ENCODE measurements at regions not wholly inside any gene's neighbourhood (a gene's known extent, or its start where the extent isn't known, plus 50 kb on each side); places are given as distances from the start of the nearest gene placed in this dataset.

DNA sequence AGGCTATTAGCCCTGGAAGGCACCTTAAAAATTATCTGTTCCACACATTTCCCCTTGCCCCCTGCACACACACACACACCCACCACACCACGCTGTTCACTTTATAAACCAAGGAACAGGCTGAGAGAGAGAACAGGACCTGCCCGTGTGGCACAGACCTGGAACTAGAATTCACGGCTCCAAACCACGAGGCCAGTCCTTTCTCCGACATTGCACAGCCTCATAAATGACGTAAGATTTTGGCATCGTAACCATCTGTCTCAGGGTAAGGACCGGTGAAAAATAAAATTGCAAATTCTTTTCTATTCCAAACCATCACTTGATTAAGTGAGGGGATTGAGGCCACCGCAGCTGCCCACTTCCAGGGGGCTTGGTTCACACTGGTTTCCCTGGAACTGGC is 330.3 kb downstream of the BCOR start:
- no peak for TF ChIP-seq TAF1 (IDR thresholded peaks at IDR 0.05; ENCODE audit: control insufficient read depth, extremely low read depth, insufficient read depth, low read length, severe bottlenecking)
- no peak for TF ChIP-seq KDM2B (CRISPR knock-in tag; IDR thresholded peaks at IDR 0.05)
- TF ChIP-seq FOXM1 (IDR thresholded peaks at IDR 0.05; ENCODE audit: low read depth) = no peak
- TF ChIP-seq FOXM1 (CRISPR knock-in tag; IDR thresholded peaks at IDR 0.05; ENCODE audit: low read depth) = no peak
- TF ChIP-seq, protein P1, sequence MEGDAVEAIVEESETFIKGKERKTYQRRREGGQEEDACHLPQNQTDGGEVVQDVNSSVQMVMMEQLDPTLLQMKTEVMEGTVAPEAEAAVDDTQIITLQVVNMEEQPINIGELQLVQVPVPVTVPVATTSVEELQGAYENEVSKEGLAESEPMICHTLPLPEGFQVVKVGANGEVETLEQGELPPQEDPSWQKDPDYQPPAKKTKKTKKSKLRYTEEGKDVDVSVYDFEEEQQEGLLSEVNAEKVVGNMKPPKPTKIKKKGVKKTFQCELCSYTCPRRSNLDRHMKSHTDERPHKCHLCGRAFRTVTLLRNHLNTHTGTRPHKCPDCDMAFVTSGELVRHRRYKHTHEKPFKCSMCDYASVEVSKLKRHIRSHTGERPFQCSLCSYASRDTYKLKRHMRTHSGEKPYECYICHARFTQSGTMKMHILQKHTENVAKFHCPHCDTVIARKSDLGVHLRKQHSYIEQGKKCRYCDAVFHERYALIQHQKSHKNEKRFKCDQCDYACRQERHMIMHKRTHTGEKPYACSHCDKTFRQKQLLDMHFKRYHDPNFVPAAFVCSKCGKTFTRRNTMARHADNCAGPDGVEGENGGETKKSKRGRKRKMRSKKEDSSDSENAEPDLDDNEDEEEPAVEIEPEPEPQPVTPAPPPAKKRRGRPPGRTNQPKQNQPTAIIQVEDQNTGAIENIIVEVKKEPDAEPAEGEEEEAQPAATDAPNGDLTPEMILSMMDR (IDR thresholded peaks at IDR 0.05 in 2 of 3, conservative IDR thresholded peaks at IDR 0.05 in 1 of 3; ENCODE audit: insufficient read depth in 2 of 3, low read depth in 1 of 3, low read length in 3 of 3) = no peak
- no peak for TF ChIP-seq ZZZ3 (IDR thresholded peaks at IDR 0.05)
- no peak for TF ChIP-seq CREB1 (IDR thresholded peaks at IDR 0.05)
- no peak for TF ChIP-seq CREB1 (CRISPR knock-in tag; IDR thresholded peaks at IDR 0.05)
- no peak for TF ChIP-seq ZNF583 (CRISPR knock-in tag; IDR thresholded peaks at IDR 0.05)
- no peak for TF ChIP-seq FOXP1 (CRISPR knock-in tag; IDR thresholded peaks at IDR 0.05)
- no peak for TF ChIP-seq ZNF644 (tag; IDR thresholded peaks at IDR 0.05; ENCODE audit: low read depth)
- TF ChIP-seq PCBP2 (IDR thresholded peaks at IDR 0.05; ENCODE audit: low read depth, low read length, poor library complexity, severe bottlenecking) = no peak
- TF ChIP-seq, protein P2, sequence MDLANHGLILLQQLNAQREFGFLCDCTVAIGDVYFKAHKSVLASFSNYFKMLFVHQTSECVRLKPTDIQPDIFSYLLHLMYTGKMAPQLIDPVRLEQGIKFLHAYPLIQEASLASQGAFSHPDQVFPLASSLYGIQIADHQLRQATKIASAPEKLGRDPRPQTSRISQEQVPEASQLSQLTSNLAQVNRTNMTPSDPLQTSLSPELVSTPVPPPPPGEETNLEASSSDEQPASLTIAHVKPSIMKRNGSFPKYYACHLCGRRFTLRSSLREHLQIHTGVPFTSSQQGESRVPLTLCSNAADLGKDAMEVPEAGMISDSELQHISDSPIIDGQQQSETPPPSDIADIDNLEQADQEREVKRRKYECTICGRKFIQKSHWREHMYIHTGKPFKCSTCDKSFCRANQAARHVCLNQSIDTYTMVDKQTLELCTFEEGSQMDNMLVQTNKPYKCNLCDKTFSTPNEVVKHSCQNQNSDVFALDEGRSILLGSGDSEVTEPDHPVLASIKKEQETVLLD (IDR thresholded peaks at IDR 0.05) = no peak
- TF ChIP-seq EZH2 (IDR thresholded peaks at IDR 0.05; ENCODE audit: borderline replicate concordance, low read depth, low read length) = no peak
- no peak for TF ChIP-seq ZNF239 (CRISPR knock-in tag; IDR thresholded peaks at IDR 0.05)
- TF ChIP-seq ATF2 (CRISPR knock-in tag; IDR thresholded peaks at IDR 0.05) = no peak
